ENCODE measurements at regions not wholly inside any gene's neighbourhood (a gene's known extent, or its start where the extent isn't known, plus 50 kb on each side); places are given as distances from the start of the nearest gene placed in this dataset.

DNA sequence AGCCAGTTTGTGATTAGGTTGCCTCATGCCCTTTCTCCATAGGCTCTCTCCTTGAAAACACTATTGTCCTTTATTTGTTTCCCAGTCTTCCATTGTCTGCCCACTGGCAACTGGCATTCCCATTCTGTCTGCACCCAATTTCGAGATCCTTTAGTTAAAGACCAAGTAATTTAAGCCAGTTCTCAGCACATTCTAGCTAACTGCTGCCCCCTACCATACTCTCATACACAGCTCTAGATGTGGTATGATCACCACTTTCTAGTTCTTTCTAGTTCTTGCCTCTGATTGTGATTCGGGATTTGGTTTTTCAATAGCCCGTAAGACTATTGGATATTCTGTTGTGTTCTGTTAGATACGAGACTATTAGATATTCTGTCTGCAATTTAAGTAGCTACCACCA lies 135.8 kb upstream of the TRPC5 start:
- H3K36me3 ChIP-seq (ENCODE audit: insufficient read depth, low read length): no peaks in the 10 kb centered on the region
- TF ChIP-seq, protein P1, sequence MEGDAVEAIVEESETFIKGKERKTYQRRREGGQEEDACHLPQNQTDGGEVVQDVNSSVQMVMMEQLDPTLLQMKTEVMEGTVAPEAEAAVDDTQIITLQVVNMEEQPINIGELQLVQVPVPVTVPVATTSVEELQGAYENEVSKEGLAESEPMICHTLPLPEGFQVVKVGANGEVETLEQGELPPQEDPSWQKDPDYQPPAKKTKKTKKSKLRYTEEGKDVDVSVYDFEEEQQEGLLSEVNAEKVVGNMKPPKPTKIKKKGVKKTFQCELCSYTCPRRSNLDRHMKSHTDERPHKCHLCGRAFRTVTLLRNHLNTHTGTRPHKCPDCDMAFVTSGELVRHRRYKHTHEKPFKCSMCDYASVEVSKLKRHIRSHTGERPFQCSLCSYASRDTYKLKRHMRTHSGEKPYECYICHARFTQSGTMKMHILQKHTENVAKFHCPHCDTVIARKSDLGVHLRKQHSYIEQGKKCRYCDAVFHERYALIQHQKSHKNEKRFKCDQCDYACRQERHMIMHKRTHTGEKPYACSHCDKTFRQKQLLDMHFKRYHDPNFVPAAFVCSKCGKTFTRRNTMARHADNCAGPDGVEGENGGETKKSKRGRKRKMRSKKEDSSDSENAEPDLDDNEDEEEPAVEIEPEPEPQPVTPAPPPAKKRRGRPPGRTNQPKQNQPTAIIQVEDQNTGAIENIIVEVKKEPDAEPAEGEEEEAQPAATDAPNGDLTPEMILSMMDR (IDR thresholded peaks at IDR 0.05; ENCODE audit: low read length): no peak
- no peak overlapping the region for H3K27ac ChIP-seq (ENCODE audit: low read depth, low read length, poor library complexity, severe bottlenecking)
- no peaks in the 10 kb centered on the region for H3K79me2 ChIP-seq (ENCODE audit: insufficient read depth, low read length)
- no peak overlapping the region for H3K9ac ChIP-seq (ENCODE audit: low read length)
- no peaks in the 10 kb centered on the region for H3F3A ChIP-seq (ENCODE audit: insufficient read depth, low read length)
- no peak overlapping the region for H3K4me3 ChIP-seq (ENCODE audit: low read depth, low read length, poor library complexity, severe bottlenecking)
- no peaks in the 10 kb centered on the region for H4K20me1 ChIP-seq (ENCODE audit: insufficient read depth, low read length)
- H3K9me3 ChIP-seq (ENCODE audit: low read length): no peaks in the 10 kb centered on the region
- H2AFZ ChIP-seq (ENCODE audit: low read length): no peak overlapping the region
- H3K27me3 ChIP-seq (ENCODE audit: insufficient read depth, low read length): no peaks in the 10 kb centered on the region
- H3K9me2 ChIP-seq (ENCODE audit: low read depth, low read length): no peaks in the 10 kb centered on the region
- H3K4me1 ChIP-seq (ENCODE audit: insufficient read depth, low read length, severe bottlenecking): no peaks in the 10 kb centered on the region
- no peak overlapping the region for H3K4me2 ChIP-seq (ENCODE audit: low read length)

DNA sequence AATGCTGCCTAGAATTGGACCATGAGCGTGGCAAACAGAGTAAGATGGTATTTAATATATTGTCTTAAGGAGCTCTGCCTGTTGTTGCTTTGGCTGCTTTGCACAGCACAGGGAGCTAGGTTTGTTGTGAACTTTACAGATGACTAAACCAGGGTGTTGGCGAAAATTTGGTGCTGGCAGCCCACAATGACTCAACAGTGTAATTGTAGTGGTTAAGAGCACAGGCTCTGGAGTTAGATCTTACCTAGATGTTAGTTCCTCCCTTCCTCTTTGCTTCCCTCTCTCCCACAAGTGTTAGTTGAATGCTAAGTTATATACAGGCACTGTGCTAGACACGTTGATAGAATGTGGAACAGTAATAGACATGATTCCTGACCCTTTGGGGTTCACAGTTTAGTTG lies 128.9 kb upstream of the TRPC5 start:
- no peak overlapping the region for H3K27ac ChIP-seq (ENCODE audit: low read depth, low read length, poor library complexity, severe bottlenecking)
- no peaks in the 10 kb centered on the region for H3F3A ChIP-seq (ENCODE audit: insufficient read depth, low read length)
- no peaks in the 10 kb centered on the region for H3K27me3 ChIP-seq (ENCODE audit: insufficient read depth, low read length)
- H3K9me3 ChIP-seq (ENCODE audit: low read length): no peaks in the 10 kb centered on the region
- H3K9ac ChIP-seq (ENCODE audit: low read length): no peak overlapping the region
- H3K9me2 ChIP-seq (ENCODE audit: low read depth, low read length): no peaks in the 10 kb centered on the region
- H3K4me1 ChIP-seq (ENCODE audit: insufficient read depth, low read length, severe bottlenecking): no peaks in the 10 kb centered on the region
- no peak overlapping the region for H3K4me3 ChIP-seq (ENCODE audit: low read depth, low read length, poor library complexity, severe bottlenecking)
- H3K36me3 ChIP-seq (ENCODE audit: insufficient read depth, low read length): no peaks in the 10 kb centered on the region
- no peak overlapping the region for H3K4me2 ChIP-seq (ENCODE audit: low read length)
- no peaks in the 10 kb centered on the region for H4K20me1 ChIP-seq (ENCODE audit: insufficient read depth, low read length)
- no peak overlapping the region for H2AFZ ChIP-seq (ENCODE audit: low read length)
- H3K79me2 ChIP-seq (ENCODE audit: insufficient read depth, low read length): no peaks in the 10 kb centered on the region
- TF ChIP-seq EZH2 (IDR thresholded peaks at IDR 0.05; ENCODE audit: borderline replicate concordance, low read length): no peak
- TF ChIP-seq, protein P1 (IDR thresholded peaks at IDR 0.05; ENCODE audit: low read length): no peak

DNA sequence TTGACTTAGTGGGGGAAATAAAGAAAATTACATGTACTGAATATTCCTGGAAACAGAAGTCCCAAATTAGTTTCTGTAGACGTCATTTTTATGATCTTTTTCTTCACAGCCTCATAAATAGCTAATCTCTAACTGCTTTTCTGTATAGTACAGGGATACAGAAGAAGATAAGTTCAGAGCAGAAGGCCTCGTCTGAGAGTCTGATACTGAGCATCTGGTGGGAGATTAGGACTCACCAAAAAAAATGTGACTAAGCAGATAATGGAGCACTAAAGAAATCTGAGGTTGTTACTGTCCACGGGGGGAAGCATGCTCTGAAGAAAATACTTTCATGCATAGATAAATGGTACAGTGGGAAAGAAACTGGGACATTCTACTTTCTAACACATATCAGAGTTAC lies 115.3 kb upstream of the TRPC5 start:
- Histone ChIP-seq H2AFZ (ENCODE audit: low read length) (no peak overlapping the region), H3K79me2 (ENCODE audit: insufficient read depth, low read length) (no peaks in the 10 kb centered on the region), H3K4me1 (ENCODE audit: insufficient read depth, low read length, severe bottlenecking) (no peaks in the 10 kb centered on the region), H3K9me2 (ENCODE audit: low read depth, low read length) (no peaks in the 10 kb centered on the region), H3F3A (ENCODE audit: insufficient read depth, low read length) (no peaks in the 10 kb centered on the region), H3K4me2 (ENCODE audit: low read length) (no peak overlapping the region), H3K27me3 (ENCODE audit: insufficient read depth, low read length) (no peaks in the 10 kb centered on the region), H3K36me3 (ENCODE audit: insufficient read depth, low read length) (no peaks in the 10 kb centered on the region), H3K9ac (ENCODE audit: low read length) (no peak overlapping the region), H3K9me3 (ENCODE audit: low read length) (no peaks in the 10 kb centered on the region), H3K27ac (ENCODE audit: low read depth, low read length, poor library complexity, severe bottlenecking) (no peak overlapping the region), H4K20me1 (ENCODE audit: insufficient read depth, low read length) (no peaks in the 10 kb centered on the region), H3K4me3 (ENCODE audit: low read depth, low read length, poor library complexity, severe bottlenecking) (no peak overlapping the region)
- TF ChIP-seq, protein P1 (IDR thresholded peaks at IDR 0.05; ENCODE audit: low read length): no peak
- TF ChIP-seq EZH2 (IDR thresholded peaks at IDR 0.05; ENCODE audit: borderline replicate concordance, low read length): no peak

Measured in OCI-LY1 (cell line).